Ascending aorta (tissue), 2 donors: ENCODE measurements at regions not wholly inside any gene's neighbourhood (a gene's known extent, or its start where the extent isn't known, plus 50 kb on each side); places are given as distances from the start of the nearest gene placed in this dataset.

Experiments used
- DNase-seq, 2 donors: peaks; one replicate each; pipeline ENCODE4 v3.0.0-alpha.2; 2019; ENCODE audit warnings: low spot score in 2 of 2
- H3K27ac ChIP-seq, 2 donors: fragments of 200-600 bp; sonication (generic); one replicate each; pipeline ENCODE4 v1.5.1; 2016 to 2017; ENCODE audit warnings: mild to moderate bottlenecking in 1 of 2
- H3K27me3 ChIP-seq: fragments of 200-600 bp; sonication (generic); one replicate; pipeline ENCODE4 v1.5.1; 2017
- H3K36me3 ChIP-seq, 2 donors: fragments of 200-600 bp; sonication (generic); one replicate each; pipeline ENCODE4 v1.5.1; 2016
- H3K4me1 ChIP-seq, 2 donors: fragments of 200-600 bp; sonication (generic); one replicate each; pipeline ENCODE4 v1.5.1; 2016 to 2017; ENCODE audit warnings: mild to moderate bottlenecking in 1 of 2
- H3K4me3 ChIP-seq, 2 donors: fragments of 200-600 bp; sonication (generic); one replicate each; pipeline ENCODE4 v1.5.1; 2016 to 2017; ENCODE audit warnings: mild to moderate bottlenecking in 1 of 2
- H3K9me3 ChIP-seq, 2 donors: fragments of 200-600 bp; sonication (generic); one replicate each; pipeline ENCODE4 v1.5.1; 2016
- intact Hi-C: fragments of 100-400 bp; cut with DNase I; formaldehyde crosslinking; loops from one replicate; pipeline ENCODE4 v1.15.1; 2023
- TF ChIP-seq, protein P1 (sequence below), 3 experiments: fragments of 200-600 bp in 2 of 3; fragments of 450-650 bp in 1 of 3; sonication (generic) in 2 of 3; IDR thresholded peaks; one replicate each; pipeline ENCODE4 v1.5.1; 2016 to 2019; ENCODE audit warnings: antibody characterized with exemption in 3 of 3, mild to moderate bottlenecking in 1 of 3, moderate library complexity in 1 of 3

DNA sequence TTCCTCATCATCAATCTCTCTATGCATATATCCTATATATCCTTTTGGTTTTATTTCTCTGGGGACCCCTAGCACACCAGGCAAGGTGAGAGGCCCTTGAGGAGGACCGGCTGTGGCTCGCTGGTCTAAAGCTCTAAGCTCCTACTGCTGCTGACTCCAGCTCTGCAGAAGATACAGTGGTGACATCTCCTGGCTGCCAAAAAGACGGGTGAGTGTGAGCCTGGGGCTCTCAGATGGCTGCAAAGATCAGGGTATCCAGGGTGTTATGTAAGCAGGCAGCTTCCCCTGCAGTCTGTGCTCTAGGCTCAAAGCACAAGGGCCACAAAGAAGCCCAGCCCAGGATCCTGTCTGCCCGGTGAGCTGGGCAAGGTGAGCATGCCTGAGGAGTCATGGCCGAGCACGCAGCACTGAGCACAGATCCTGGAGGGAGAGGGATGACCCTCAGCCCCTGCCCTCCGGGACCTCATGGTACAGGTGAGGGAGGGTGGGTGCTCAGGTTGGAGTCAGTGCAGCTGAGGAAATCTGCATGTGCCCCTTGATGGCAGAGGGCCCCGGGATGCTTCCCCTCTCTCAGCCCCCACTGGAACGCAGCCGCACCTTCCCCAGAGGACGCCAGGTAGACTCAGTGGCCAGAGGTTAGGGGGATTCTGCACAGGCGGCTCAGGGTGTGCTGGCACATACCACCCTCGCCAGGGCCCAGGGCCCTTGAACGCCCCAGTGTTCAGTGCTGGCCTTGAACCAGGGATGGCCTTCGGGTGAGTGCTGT is 95.4 kb upstream of the INSIG1 start:
- Histone ChIP-seq H3K9me3 (no peaks in the 10 kb centered on the region), H3K27me3 (no peaks in the 10 kb centered on the region), H3K4me1 (no peaks in the 10 kb centered on the region), H3K27ac (no peak overlapping the region), H3K4me3 (no peak overlapping the region), H3K36me3 (no peaks in the 10 kb centered on the region)
- intact Hi-C loops, result no loop called here
- no peak for DNase-seq
- TF ChIP-seq, protein P1, sequence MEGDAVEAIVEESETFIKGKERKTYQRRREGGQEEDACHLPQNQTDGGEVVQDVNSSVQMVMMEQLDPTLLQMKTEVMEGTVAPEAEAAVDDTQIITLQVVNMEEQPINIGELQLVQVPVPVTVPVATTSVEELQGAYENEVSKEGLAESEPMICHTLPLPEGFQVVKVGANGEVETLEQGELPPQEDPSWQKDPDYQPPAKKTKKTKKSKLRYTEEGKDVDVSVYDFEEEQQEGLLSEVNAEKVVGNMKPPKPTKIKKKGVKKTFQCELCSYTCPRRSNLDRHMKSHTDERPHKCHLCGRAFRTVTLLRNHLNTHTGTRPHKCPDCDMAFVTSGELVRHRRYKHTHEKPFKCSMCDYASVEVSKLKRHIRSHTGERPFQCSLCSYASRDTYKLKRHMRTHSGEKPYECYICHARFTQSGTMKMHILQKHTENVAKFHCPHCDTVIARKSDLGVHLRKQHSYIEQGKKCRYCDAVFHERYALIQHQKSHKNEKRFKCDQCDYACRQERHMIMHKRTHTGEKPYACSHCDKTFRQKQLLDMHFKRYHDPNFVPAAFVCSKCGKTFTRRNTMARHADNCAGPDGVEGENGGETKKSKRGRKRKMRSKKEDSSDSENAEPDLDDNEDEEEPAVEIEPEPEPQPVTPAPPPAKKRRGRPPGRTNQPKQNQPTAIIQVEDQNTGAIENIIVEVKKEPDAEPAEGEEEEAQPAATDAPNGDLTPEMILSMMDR (IDR thresholded peaks at IDR 0.05), result no peak

DNA sequence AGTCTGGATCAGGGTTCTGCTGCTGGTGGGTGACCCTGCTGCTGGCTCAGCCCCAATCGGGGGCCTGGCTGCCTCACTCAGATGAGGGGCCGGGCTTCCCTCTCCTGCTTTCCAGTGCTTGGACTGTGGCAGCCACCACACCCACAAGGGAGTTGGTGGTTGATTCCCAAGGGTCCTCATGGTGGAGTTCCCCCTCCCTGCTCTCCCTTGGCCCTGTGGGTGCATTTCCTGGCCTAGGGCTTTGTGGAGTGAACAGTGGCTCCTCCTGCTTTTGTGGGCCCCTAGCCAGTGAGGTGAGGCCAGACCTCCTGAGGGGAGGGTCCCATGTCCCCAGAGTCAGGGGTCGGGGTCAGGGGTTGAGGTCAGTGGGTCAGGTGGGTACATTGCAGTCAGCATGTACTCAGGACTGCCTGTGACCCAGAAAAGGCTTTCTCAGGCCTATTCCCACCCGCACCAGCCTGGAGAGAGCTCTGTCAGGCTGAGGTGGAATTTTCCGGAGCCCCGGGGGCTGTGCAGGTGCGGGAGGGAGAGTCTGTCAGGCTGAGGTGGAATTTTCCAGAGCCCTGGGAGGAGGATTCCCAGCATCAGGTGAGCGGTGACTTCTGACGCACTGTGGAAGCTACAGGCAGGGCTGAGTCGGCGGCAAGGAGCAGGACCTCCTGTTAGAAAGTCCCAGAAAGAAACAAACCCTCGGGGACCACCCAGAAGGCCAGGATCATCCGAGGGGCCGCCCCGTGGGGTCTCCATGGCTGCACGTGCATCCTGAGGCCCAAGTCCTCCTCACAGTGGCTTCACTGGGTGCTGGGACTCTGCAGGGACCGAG is 94.4 kb upstream of the INSIG1 start:
- H3K27ac ChIP-seq, result no peak overlapping the region
- H3K36me3 ChIP-seq, result no peaks in the 10 kb centered on the region
- no peak overlapping the region for H3K4me3 ChIP-seq
- TF ChIP-seq, protein P1 (IDR thresholded peaks at IDR 0.05), result no peak
- intact Hi-C loops, result no loop called here
- H3K9me3 ChIP-seq, result no peaks in the 10 kb centered on the region
- no peak for DNase-seq
- H3K27me3 ChIP-seq, result no peaks in the 10 kb centered on the region
- H3K4me1 ChIP-seq, result no peaks in the 10 kb centered on the region

DNA sequence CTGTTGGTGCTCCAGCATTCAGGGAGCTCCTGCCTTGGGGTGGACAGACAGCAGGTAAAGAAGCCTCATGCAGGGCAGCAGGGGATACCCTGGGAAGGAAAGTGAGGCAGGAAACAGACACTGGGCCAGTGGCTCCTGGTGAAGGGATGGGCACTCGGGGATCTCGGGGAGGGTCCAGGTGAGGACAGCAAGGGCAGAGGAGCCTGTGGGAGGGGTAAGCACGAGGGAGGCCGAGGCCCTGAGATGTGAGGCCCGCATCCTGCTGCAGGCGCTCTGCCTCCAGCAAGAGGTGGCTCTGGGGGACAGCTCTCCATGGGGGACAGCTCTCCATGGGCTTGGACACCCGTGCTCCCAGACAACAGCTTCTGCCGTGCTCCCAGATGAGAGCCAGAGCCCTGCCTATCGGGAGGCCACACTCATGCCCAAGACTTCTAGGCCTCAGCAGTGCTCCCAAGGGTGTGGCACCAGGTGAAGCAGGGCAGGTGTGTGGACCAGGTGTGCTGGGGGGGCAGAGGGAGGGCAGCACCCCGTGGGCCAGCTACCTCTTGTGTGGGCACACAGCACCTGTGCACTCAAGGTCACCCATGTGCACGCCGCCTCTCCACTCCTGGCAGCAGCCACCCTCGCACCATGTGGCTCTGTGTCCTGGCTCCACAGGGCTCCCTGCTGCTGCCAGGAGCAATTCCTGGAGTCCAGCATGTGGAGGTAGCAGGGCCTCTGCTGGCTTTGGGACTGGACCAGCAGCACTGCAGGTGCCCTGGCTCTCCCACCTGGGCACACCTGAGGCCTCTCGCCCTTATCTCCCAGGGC is 93.6 kb upstream of the INSIG1 start:
- no peaks in the 10 kb centered on the region for H3K4me1 ChIP-seq
- no peak for DNase-seq
- intact Hi-C loops, result no loop called here

DNA sequence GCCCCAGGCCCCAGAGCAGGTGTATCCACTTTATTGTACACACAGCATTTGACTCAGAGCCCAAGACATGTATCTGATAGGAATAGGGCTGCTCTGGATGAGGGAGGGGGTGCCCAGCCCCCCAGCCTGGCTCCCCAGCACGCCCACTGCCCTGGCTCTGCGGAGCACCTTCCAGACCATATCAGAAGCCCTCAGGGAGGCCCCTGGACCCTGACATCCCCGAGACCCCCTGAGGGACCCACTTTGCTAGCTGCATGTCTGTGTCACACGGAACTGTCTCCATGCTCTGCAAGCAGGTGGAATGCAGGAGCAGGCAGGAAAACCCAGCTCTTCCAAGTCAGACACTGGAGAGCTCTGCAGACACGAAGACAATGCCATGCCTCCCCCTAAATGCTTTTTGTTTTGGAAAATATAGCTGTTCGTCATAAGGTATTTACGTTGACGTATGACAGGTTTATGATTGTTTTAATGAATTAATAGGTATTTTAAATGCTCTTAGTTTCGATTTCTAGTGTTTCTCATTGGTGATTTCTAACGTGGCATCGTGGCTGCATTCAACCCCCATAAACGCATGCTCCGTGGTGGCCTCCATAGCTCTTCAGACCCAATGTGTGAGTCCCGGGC is 92.8 kb upstream of the INSIG1 start:
- H3K27me3 ChIP-seq, result no peaks in the 10 kb centered on the region
- no peaks in the 10 kb centered on the region for H3K9me3 ChIP-seq
- no peak for DNase-seq
- intact Hi-C loops, result no loop called here
- no peaks in the 10 kb centered on the region for H3K4me1 ChIP-seq
- no peak overlapping the region for H3K4me3 ChIP-seq
- TF ChIP-seq, protein P1 (IDR thresholded peaks at IDR 0.05), result no peak
- no peak overlapping the region for H3K27ac ChIP-seq
- no peaks in the 10 kb centered on the region for H3K36me3 ChIP-seq

More for the DNA sequence above, 93.6 kb upstream of the INSIG1 start:
- TF ChIP-seq, protein P1 (IDR thresholded peaks at IDR 0.05), result no peak
- no peak overlapping the region for H3K27ac ChIP-seq
- no peak overlapping the region for H3K4me3 ChIP-seq
- no peaks in the 10 kb centered on the region for H3K9me3 ChIP-seq
- H3K27me3 ChIP-seq, result no peaks in the 10 kb centered on the region
- H3K36me3 ChIP-seq, result no peaks in the 10 kb centered on the region
